ENCODE measurements at regions not wholly inside any gene's neighbourhood (a gene's known extent, or its start where the extent isn't known, plus 50 kb on each side); places are given as distances from the start of the nearest gene placed in this dataset.

DNA sequence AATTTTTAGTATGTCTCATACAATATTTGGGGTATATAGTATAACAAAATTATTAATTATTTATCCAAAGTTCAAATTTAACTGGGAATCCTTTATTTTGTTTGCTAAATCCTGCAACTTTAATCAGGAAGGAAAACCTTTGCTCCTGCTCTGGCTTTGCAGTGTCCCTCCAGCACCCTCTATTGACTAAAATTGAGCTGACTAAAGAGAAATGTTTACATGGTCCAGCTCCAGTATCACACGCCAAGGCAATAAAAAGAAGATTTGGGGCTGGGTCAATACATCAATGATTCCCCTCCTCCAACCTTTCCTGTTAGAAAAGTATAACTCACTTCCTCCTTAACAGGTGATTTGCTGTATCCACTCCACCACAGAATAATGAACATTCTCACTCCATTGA lies 153.0 kb upstream of the LRRC4C start:
- ChIA-PET POLR2A (no interaction called here), CTCF (interaction anchor here (0.8 to 1.4 kb wide), 6 partner anchors 15 to 625 kb away, joined by 3 to 5 read pairs (median 3); no protein-coding TSS in a partner anchor)
- no peak overlapping the region for H3K4me3 ChIP-seq (ENCODE audit: low read depth, low read length)
- DNase-seq (ENCODE audit: low read depth, low spot score): no peak
- TF ChIP-seq, protein P1, sequence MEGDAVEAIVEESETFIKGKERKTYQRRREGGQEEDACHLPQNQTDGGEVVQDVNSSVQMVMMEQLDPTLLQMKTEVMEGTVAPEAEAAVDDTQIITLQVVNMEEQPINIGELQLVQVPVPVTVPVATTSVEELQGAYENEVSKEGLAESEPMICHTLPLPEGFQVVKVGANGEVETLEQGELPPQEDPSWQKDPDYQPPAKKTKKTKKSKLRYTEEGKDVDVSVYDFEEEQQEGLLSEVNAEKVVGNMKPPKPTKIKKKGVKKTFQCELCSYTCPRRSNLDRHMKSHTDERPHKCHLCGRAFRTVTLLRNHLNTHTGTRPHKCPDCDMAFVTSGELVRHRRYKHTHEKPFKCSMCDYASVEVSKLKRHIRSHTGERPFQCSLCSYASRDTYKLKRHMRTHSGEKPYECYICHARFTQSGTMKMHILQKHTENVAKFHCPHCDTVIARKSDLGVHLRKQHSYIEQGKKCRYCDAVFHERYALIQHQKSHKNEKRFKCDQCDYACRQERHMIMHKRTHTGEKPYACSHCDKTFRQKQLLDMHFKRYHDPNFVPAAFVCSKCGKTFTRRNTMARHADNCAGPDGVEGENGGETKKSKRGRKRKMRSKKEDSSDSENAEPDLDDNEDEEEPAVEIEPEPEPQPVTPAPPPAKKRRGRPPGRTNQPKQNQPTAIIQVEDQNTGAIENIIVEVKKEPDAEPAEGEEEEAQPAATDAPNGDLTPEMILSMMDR (IDR thresholded peaks at IDR 0.05; ENCODE audit: insufficient read depth, low read length, missing control alignments): no peak

DNA sequence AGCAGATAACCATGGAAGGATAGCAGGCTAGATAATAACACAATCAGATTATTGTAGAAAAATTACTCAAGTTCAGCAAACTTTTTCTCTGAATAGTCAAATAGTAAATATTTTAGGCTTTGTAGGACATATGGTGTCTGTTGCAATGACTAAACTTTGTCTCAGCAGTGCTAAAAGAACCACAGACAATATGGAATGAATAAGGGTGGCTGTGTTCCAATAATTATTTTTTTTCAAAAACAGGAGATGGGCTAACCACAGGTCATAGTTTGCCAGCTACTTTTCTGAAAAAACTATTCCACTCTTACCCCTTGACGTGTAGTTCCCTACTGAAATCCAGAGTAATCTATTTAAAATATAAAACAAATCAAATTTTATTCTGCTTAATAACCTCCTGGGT lies 153.9 kb upstream of the LRRC4C start:
- ChIA-PET POLR2A (no interaction called here), CTCF (interaction anchor here (0.7 to 1.2 kb wide), 6 partner anchors 16 to 609 kb away, joined by 3 to 5 read pairs (median 3); no protein-coding TSS in a partner anchor)
- H3K4me3 ChIP-seq (ENCODE audit: low read depth, low read length): no peak overlapping the region
- TF ChIP-seq, protein P1 (IDR thresholded peaks at IDR 0.05; ENCODE audit: insufficient read depth, low read length, missing control alignments): no peak
- DNase-seq (ENCODE audit: low read depth, low spot score): no peak

DNA sequence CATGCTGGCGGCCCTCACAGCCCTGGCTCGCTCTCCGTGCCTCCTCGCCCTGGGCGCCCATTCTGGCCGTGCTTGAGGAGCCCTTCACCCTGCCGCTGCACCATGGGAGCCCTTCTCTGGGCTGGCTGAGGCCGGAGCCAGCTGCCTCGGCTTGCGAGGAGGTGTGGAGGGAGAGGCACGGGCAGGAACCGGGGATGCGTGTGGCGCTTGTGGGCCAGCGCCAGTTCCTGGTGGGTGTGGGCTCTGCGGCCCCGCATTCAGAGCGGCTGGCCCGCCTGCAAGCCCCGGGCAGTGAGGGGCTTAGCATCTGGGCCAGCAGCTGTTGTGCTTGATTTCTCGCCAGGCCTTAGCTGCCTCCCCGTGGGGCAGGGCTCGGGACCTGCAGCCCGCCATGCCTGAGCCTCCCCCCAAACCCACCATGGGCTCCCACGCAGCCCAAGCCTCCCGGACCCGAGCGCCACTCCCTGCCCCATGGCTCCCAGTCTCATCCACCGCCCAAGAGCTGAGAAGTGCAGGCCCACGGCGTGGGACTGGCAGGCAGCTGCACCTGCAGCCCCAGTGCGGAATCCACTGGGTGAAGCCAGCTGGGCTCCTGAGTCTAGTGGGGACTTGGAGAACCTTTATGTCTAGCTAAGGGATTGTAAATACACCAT lies 163.4 kb upstream of the LRRC4C start:
- no peak overlapping the region for H3K4me3 ChIP-seq (ENCODE audit: low read depth, low read length)
- CTCF ChIA-PET: no interaction called here
- TF ChIP-seq, protein P1 (IDR thresholded peaks at IDR 0.05; ENCODE audit: insufficient read depth, low read length, missing control alignments): no peak
- DNase-seq (ENCODE audit: low read depth, low spot score): no peak
- POLR2A ChIA-PET: no interaction called here

- H3K4me3 ChIP-seq (ENCODE audit: low read depth, low read length): no peak overlapping the region
- DNase-seq (ENCODE audit: low read depth, low spot score): no peak
- ChIA-PET CTCF (no interaction called here), POLR2A (no interaction called here)
- TF ChIP-seq, protein P1 (IDR thresholded peaks at IDR 0.05; ENCODE audit: insufficient read depth, low read length, missing control alignments): no peak
Measured at GRCh38 chr11:41659985-41660384, 200.5 kb upstream of the LRRC4C start.

GRCh38 chr11:41660585-41660984 lies 201.1 kb upstream of the LRRC4C start:
- no peak for DNase-seq (ENCODE audit: low read depth, low spot score)
- TF ChIP-seq, protein P1 (IDR thresholded peaks at IDR 0.05; ENCODE audit: insufficient read depth, low read length, missing control alignments): no peak
- POLR2A ChIA-PET: no interaction called here
- CTCF ChIA-PET: no interaction called here
- no peak overlapping the region for H3K4me3 ChIP-seq (ENCODE audit: low read depth, low read length)

DNA sequence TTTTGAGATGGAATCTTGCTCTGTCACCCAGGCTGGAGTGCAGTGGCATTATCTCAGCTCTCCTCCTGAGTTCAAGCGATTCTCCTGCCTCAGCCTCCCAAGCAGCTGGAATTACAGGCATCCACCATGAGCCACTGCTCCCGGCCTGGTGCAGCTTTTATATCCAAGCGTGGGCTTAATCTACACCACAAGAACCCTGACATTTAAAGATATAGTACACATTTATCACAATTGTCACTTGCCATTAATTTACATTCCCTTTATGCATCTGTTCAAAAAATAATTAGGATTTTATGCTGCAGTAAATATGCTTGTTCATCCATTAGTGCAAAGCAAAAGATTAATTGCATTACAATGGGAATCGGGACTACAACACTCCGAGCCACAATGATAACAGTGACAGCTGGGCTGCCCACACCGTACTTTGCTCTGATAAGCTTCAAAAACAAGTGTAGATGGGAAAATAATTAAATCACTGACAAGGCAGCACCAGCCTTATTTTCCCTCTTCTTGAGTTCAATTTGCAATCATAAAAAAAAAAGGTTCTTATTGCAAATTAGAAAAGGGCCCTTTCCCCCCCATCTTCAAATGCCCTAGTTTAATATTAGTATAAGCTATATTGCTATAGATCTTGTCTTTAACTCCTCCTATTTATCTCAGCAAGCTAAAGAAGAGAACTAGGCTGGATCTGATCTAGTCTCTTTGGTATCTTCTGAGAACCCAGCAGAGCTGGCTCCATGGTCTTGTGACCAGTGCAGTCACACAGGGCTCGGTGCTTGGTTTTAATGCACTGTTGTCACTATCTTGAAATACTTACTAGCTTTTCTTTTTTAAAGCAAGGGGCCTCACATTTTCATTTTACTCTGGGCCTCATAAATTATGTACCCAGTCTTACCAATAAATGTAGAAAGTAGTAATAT lies 206.2 kb upstream of the LRRC4C start:
- CTCF ChIA-PET: no interaction called here
- POLR2A ChIA-PET: no interaction called here

More for the DNA sequence above, 206.2 kb upstream of the LRRC4C start:
- no peak overlapping the region for H3K4me3 ChIP-seq (ENCODE audit: low read depth, low read length)
- DNase-seq (ENCODE audit: low read depth, low spot score): no peak
- TF ChIP-seq, protein P1 (IDR thresholded peaks at IDR 0.05; ENCODE audit: insufficient read depth, low read length, missing control alignments): no peak

Data from AG04449 (cell line).